ENCODE measurements at regions not wholly inside any gene's neighbourhood (a gene's known extent, or its start where the extent isn't known, plus 50 kb on each side); places are given as distances from the start of the nearest gene placed in this dataset.
"Not testable (repeated sequence)": the region's sequence is repeated elsewhere in the genome, so short reads cannot be mapped to it uniquely, and the experiment has no call there.

DNA sequence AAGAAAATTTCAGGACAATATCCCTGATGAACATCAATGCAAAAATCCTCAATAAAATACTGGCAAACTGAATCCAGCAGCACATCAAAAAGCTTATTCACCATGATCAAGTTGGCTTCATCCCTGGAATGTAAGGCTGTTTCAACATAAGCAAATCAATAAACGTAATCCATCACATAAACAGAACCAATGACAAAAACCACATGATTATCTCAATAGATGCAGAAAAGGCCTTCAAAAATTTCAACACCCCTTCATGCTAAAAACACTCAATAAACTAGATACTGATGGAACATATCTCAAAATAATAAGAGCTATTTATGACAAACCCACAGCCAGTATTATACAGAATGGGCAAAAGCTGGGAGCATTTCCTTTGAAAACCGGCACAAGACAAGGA, 177.7 kb downstream of the PCDH18 start:
- intact Hi-C loops (cut with DNase I): not testable (repeated sequence)

DNA sequence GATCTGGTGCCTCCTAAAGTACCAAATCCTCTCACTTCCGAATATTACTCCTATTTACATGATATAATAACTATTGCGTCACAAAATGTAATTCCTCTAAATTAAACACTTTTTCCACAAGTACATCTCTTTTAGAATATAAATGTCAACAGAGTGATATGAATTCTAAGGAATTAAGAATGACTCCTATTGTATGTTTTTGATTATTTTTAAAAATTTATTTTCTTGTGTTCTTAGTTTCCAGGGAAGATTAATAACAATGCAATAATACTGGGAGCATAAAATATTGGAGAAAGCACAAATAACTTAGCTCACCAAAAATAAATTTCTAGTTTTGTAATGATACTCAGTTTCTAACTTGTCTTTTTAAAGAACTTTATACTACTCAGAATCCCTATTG, 184.9 kb downstream of the PCDH18 start:
- ATAC-seq (no peak), DNase-seq (ENCODE audit: low spot score) (no peak)
- intact Hi-C loops (cut with DNase I): no loop called here

More for the DNA sequence above, 177.7 kb downstream of the PCDH18 start:
- not testable (repeated sequence) for ATAC-seq; DNase-seq (ENCODE audit: low spot score)

DNA sequence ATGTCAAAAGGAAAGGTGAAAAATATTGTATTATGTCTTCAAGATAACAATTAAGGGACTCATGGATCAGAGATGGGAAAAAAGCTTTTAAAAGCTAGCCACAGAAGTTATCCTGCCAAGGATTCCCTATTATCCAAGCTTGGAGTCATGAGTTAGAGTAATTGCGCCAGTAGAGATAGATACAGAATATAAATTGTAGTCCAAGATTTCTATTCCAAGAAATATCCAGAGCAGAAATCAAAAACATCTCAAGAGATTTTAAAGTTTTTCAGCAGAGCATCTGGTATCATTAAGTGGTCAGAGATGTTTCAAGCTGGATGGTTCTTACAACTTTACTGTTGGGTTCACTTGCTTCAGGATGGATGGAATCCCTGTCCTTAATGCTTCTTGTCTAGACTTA, 186.7 kb downstream of the PCDH18 start:
- intact Hi-C loops (cut with DNase I): no loop called here
- DNase-seq (ENCODE audit: low spot score) (no peak), ATAC-seq (peak; percentile 87)

DNA sequence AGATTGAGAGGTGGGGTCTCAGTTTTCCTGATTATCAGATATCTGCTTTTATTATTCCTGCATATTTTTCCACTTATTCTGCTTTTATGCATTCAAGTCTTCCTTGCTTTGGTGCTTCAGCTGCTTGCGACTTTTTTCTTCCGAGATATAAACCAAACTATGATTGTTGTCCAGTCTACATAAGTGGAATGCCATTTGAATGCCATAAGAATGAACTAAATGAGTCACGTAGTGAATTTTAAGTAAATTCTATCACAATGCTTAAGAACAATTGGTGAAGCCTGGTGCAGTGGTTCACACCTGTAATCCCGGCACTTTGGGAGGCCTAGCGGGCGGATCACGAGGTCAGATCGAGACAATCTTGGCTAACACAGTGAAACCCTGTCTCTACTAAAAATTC, 189.1 kb downstream of the PCDH18 start:
- intact Hi-C loops (cut with DNase I): no loop called here
- ATAC-seq (no peak), DNase-seq (ENCODE audit: low spot score) (no peak)

DNA sequence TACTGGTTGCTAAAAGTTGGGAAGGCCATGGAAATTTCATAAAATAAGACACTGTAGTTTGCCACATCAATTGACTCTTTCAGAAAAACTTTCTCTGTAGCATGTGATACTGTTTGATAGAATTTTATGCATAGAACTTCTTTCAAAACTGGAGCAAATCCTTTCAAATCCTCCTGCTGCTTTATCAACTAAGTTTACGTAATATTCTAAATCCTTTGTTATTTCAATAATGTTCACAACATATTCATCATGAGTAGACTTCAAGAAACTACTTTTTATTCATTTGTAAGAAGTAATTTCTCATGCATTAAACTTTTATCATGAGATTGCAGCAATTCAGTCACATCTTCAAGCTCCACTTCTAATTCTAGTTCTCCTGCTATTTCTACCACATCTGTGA, 199.3 kb downstream of the PCDH18 start:
- intact Hi-C loops (cut with DNase I): no loop called here
- ATAC-seq (no peak), DNase-seq (ENCODE audit: low spot score) (no peak)

DNA sequence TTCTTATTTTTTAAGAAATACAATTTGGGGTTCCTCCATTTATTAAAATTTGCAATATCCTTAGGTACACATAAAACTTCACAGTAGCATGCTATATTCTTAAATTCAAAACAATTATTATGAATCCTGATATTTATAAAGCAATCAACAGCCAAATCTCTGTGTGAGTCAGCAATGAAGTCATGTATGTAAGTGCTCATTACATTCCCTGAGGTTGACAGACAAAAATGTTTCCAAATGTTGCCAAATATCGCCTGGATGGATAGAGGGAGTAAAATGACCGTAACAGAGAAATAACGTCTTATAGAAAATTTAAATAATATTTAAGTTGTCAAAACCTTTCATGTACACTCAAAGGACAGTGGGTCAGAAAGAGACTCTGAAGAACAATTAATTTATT, 220.0 kb downstream of the PCDH18 start:
- no peak for ATAC-seq
- intact Hi-C loops (cut with DNase I): no loop called here

DNA sequence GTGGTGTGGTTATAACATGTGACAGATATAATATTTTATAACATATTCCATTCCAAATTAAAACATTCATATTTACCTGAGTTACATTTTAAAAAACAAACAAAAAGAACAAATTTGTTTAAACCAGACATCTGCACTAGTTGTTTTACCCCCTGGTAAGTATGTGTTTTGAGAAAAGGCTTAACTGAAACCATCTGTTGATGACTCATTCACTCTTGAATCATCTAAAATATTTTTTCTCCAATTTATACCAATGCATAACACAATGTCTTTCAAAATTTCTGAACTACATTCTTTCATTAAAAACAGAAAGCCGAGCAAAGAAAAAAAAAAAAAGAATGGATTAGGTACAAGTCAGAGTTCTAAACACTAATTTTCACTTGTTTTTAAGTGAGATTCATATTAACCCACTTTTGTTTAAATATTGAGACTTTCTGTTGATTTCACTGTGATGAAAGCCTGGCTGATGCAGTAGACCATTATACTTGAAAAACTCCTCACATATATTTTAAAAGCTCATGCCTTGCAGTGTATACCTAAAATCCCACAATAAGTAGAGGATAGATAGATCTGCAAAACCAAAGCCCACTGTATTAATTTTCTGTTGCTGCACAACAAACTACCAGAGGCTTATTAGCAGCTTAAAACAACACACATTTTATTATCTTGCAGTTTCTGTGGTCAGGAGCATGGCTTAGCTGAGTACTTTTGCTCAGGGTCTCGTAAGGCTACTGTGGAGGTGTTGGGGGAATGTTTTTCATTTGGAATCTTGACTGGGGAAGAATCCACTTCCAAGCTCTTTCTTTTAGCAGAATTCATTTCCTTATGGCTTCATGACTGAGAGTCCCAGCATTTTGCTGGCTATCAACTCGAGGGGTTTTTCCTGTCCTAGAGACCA, 221.5 kb downstream of the PCDH18 start:
- DNase-seq (ENCODE audit: low spot score) (no peak), ATAC-seq (peak; percentile 88)
- intact Hi-C loops (cut with DNase I): no loop called here

More for the DNA sequence above, 220.0 kb downstream of the PCDH18 start:
- DNase-seq (ENCODE audit: low spot score): no peak

DNA sequence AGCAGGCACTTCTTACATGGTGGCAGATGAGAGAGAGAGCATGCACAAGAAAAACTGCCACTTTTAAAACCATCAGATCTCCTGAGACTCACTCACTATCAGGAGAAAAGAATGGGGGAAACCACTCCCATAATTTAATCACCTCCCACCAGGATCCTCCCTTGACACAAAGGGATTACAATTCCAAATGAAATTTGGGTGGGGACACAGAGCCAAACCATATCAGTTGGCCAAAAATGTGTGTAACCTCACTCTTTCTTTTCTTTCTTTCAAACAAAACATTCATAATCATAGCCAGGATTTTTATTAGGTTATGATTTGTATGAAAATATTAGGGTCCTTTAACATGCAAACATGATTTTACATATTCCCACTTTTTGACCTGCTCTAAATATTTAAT, 222.1 kb downstream of the PCDH18 start:
- intact Hi-C loops (cut with DNase I): no loop called here
- ATAC-seq: peak; percentile 38
- no peak for DNase-seq (ENCODE audit: low spot score)

DNA sequence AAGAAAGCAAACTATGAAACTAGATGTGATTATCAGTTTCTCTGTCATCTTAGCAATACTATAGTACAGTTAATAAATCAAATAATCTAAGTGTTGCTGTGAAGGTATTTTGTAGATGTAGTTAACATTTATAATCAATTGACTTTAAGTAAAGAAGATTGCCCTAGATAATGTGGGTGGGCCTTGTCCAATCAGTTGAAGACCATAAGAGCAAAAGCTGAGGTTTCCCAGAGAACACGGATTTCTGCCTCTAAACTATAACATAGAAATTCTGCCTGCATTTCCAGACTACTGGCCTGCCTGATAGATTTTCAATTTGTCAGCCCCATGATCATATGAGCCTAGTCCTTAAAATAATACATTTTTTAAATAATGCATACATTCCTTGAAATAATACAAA, 222.9 kb downstream of the PCDH18 start:
- intact Hi-C loops (cut with DNase I): no loop called here
- ATAC-seq (no peak), DNase-seq (ENCODE audit: low spot score) (no peak)

DNA sequence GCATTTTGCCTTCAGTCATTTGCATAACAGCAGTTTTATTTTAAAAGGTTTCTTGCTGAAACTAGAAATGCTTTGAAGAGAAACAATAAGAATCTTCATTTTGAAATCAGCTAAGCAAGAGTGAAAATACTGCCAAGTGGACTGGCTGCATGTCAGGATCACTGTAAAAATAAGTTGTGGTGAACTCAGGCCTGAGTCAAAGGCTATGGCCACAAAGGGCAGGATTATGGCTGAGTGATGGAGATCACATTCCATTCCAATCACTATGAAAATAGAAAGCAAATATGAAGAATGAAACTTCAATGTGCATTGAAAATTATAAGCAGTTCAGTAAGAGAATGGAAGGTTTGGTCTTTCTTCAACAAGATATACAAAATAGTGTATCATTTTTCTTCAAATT, 224.5 kb downstream of the PCDH18 start:
- ATAC-seq: peak; percentile 90
- intact Hi-C loops (cut with DNase I): no loop called here
- DNase-seq (ENCODE audit: low spot score): peak; percentile 68

DNA sequence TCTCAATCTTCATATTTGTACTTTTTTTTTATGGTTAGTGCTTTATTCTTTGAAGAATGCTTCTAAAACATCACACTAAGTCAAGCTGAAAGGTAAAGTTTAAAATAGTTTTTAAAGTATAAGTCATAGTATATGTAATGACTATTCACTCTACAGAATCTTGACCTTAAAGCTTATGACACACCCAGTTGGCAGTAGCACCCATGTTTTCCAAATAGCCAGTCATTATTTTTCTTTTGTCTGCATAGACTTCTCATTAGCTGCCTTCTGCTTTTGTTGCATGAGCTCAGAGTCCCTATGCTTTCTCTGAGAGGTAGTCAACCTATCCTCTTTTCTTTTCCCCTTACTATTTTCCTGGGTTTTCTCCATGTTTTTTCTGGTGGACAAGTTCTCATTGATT, 231.5 kb downstream of the PCDH18 start:
- ATAC-seq (no peak), DNase-seq (ENCODE audit: low spot score) (no peak)
- intact Hi-C loops (cut with DNase I): no loop called here

DNA sequence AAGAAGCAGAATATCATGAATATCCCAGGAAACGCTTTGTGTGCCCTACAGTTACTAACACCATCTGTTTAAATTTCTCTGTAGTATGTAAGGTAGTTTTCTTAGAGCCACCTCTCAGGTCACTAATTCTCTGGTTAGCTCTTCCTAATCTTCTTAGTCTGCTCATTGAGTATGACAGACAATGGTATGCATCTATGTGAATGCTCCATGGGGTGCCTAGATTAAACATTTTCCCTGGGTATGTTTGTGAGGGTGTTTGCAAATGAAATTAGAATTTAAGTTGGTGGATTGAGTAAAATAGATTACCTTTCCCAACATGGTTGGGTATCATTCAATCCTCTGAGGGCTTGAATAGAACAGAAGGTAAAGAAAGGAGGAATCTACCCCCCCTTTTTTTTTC, 233.0 kb downstream of the PCDH18 start:
- intact Hi-C loops (cut with DNase I): no loop called here
- ATAC-seq (no peak), DNase-seq (ENCODE audit: low spot score) (no peak)

DNA sequence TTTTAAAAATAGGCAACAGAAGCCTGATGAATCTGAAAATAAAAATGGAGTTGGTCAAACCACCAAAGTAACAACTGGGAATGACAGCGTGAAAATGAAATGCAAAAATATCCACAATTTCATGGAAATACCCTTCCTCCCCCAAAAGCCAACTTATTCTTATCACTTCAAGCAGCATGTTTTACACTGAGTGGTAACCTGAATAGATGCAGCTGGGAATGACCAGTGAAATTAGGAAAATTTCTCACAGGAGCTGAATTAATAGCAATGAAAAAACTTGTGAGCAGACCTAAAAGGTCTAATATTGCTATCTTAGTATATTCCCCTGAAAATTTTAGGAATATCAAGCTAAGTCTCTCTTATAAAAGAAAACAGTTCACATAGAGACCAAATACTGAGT, 239.0 kb downstream of the PCDH18 start:
- intact Hi-C loops (cut with DNase I): no loop called here
- ATAC-seq (no peak), DNase-seq (ENCODE audit: low spot score) (no peak)

DNA sequence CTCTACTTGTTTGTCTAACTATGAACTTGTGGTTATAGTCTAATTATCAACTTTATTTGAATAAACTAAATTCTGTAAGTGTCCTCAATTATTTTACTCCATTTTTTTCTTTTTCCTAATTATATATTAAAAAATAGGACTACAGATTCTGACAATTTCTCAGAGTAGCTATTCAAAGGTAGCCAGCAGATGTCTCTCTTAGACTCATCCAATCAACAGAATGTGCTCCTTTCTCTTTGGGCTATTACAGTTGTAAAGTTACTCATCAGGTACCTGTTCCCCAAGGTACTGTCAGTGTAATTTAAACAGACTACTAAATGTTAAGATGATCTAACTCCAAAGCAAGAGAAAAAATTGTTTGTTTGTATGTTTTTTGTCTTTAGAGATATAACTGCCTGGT, 248.6 kb downstream of the PCDH18 start:
- DNase-seq (ENCODE audit: low spot score) (no peak), ATAC-seq (peak; percentile 67)
- intact Hi-C loops (cut with DNase I): no loop called here

DNA sequence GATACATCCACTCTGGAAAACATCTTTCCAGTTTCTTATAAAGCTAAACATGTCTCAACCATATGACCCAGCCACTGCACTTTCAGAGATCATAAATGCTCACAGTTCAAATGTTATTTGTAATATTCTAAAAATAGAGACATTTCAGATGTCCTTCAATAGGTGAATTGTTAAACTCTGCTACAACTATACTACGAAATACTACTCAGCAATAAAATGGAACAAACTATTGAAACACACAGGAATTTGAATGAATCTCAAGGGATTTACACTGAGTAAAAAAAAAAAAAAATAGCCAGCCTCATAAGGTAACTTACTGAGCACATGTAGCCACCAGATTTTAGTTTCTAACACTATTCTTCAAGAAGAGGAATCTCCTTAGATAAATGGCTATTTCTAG, 253.9 kb downstream of the PCDH18 start:
- DNase-seq (ENCODE audit: low spot score) (no peak), ATAC-seq (no peak)
- intact Hi-C loops (cut with DNase I): no loop called here

DNA sequence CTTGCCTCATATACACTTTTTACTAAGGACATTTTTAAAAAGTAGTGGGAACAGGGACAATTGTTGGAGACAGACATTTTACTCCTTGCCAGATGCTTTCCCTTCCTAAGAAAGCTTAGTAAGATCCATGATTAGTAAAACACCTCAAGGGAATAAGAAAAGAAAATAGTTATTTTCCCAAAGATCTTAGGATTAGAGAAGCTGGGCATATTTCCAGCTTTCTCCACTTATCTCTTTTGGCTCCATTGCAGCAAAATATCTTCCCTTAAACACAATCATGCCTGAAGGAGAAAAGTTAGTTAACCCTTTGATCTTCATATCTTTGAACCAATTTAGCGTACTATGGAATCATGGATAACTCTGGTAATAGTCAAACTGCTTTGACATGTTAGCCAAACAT, 257.9 kb downstream of the PCDH18 start:
- no peak for DNase-seq (ENCODE audit: low spot score)
- intact Hi-C loops (cut with DNase I): no loop called here
- ATAC-seq: no peak

DNA sequence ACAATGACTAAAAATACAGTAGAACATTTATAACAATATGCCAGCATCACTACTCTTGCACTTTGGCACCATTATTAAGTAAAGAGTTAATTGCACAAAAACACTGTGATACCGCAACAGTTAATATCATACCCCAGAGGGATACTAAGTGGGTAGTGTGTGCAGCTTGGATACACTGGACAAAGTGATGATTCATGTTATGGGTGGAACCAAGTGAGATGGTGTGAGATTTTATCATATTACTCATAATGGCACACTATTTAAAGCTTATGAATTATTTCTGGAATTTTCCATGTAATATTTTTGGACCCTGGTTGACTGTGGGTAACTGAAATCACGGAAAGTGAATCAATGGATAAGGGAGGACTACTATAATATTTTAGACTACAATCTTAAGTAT, 265.3 kb downstream of the PCDH18 start:
- intact Hi-C loops (cut with DNase I): no loop called here
- ATAC-seq (no peak), DNase-seq (ENCODE audit: low spot score) (no peak)

DNA sequence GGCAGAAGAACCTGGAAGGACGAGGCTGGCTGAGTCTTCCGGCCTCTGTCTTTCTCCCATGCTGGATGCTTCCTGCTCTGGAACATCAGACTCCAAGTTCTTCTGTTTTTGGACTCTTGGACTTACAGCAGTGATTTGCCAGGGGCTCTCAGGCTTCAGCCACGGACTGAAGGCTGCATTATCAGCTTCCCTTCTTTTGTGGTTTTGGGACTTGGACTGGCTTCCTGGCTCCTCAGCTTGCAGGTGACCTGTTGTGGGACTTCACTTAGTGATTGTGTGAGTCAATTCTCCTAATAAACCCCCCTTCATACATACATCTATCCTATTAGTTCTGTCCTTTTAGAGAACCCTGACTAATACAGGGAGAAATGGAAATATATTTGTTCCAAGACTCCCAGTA, 265.8 kb downstream of the PCDH18 start:
- no peak for ATAC-seq
- no peak for DNase-seq (ENCODE audit: low spot score)
- intact Hi-C loops (cut with DNase I): no loop called here

DNA sequence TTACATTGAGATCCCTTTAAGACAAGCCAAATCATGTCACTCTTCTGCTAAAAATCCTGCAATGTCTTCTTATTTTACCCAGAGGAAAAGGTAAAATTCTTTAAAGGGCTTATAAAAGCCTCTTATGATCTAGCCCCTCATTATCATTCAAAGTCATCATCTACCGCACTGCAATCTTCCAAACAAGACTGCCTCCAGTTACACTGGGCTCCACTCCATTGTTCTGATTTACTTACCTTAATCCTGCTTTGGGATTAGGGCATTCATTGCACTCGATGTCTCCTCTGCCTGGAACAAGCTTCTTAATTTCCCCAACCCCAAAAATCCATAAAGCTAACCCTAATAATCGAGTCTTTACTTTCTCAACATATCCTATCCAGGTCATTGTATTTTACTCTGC, 269.1 kb downstream of the PCDH18 start:
- intact Hi-C loops (cut with DNase I): no loop called here
- DNase-seq (ENCODE audit: low spot score) (no peak), ATAC-seq (no peak)

DNA sequence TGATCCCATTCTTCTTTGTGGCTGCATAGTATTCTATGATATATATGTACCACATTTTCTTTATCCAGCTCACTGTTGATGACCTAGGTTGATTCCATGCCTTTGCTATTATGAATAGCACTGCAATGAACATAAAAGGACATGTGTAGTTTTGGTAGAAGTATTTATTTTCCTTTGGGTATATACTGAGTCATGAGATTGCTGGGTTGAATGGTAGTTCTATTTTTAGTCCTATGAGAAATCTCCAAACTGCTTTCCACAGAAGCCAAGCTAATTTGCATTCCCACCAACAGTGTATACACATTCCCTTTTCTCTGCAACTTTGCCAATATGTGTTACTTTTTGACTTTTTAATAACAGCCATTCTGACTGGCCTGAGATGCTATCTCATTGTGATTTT, 278.3 kb downstream of the PCDH18 start:
- no peak for DNase-seq (ENCODE audit: low spot score)
- intact Hi-C loops (cut with DNase I): loop anchor here (10.0 kb wide), 1 partner anchor 1421 kb away; no protein-coding TSS in a partner anchor
- ATAC-seq: no peak

DNA sequence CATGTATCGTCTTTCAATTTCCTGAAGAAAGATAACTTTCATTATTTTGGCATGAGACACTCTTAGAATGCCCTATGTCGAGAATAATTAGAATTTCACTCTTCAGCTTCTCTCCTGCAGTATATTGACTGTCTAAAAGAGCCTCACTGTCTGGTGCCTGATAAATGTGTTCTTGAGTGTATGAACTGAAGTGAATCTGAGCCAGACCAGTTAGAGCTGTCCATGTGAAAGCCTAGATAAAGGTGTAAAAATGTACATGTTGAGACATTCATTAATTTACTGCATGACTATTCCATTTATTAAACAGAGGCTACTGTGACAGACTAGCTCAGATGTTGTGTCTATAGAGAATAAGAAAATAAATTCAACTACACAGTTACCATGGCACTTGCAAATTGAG, 283.2 kb downstream of the PCDH18 start:
- DNase-seq (ENCODE audit: low spot score): no peak
- ATAC-seq: no peak
- intact Hi-C loops (cut with DNase I): no loop called here

Data from sciatic nerve (tissue), 2 donors.